ENCODE measurements at regions not wholly inside any gene's neighbourhood (a gene's known extent, or its start where the extent isn't known, plus 50 kb on each side); places are given as distances from the start of the nearest gene placed in this dataset.

DNA sequence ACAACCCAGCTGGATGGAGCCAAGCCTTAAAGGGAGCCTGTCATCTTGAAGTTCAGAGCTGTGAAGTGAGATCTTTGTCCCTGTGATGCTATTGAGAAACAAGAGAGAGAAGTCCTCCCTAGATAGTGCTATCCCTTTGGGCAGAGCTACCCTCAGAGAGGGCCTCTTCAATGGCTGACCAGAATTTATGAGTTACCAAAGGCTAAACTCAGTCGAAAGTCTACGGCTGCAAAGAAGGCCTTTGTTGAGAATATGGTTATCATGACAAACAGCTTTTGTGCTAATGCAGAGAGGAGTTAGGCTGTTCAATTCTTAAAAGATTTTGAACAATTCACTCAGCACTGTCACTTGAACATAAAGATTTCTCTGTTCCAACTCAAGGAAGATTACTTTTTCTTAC lies 65.9 kb upstream of the C3orf80 start (continued):
- TF ChIP-seq CUX1 (CRISPR knock-in tag; IDR thresholded peaks at IDR 0.05) (no peak), RBM22 (IDR thresholded peaks at IDR 0.05; ENCODE audit: low read depth, low read length, poor library complexity, severe bottlenecking) (no peak), FOXA1 (IDR thresholded peaks at IDR 0.05; ENCODE audit: borderline replicate concordance) (no peak), ZNF124 (CRISPR knock-in tag; IDR thresholded peaks at IDR 0.05) (no peak)

- H2AFZ ChIP-seq (ENCODE audit: low read depth, low read length) = no peak overlapping the region
- in situ Hi-C loops (cut with MboI) = loop anchor here (10.0 kb wide), 1 partner anchor 325 kb away; no protein-coding TSS in a partner anchor
- peaks cover 0 to 10% of the 10 kb centered on the region in 2 experiments; a peak in 1 of 5 replicates for H3K27me3 ChIP-seq (ENCODE audit: control insufficient read depth in 2 of 2, insufficient read depth in 2 of 2, low read length in 2 of 2)
- peaks cover 3% of the 10 kb centered on the region for H3K9me1 ChIP-seq (ENCODE audit: control insufficient read depth, insufficient read depth, low read length)
- WGBS (ENCODE audit: insufficient coverage, low coverage, missing lambda C conversion rate) = 0% methylated on average over 3 of the region's 3 CpGs
- no TSS peak for BruUV-seq (replicated peaks)
- ChIA-PET CTCF (ENCODE audit: low intra/inter-chr PET ratio) (no interaction called here), POLR2A (no interaction called here)
- no peak overlapping the region for H3K4me3 ChIP-seq
- H3K9ac ChIP-seq (ENCODE audit: insufficient read depth in 1 of 2, low read depth in 2 of 2, low read length in 2 of 2) = no peak overlapping the region
- ATAC-seq = no peak
- no peak for DNase-seq (ENCODE audit: extremely low read depth in 1 of 4, low spot score in 3 of 4)
- FAIRE-seq = no peak
- H3K4me1 ChIP-seq (replicated peaks in 1 of 2; ENCODE audit: control insufficient read depth in 2 of 2, insufficient read depth in 2 of 2, low read length in 2 of 2) = no peaks in the 10 kb centered on the region
- no peaks in the 10 kb centered on the region for H3K9me3 ChIP-seq (replicated peaks; ENCODE audit: control insufficient read depth, insufficient read depth, low read depth, low read length)
- no peaks in the 10 kb centered on the region for H3K36me3 ChIP-seq (ENCODE audit: control insufficient read depth, insufficient read depth, low read length)
- H3K4me2 ChIP-seq (ENCODE audit: insufficient read depth, low read length) = no peak overlapping the region
- H4K20me1 ChIP-seq (replicated peaks; ENCODE audit: control insufficient read depth, insufficient read depth, low read length) = 0 out of 2 replicates have a peak, but pooled peaks cover 2% of the 10 kb centered on the region
- no peak overlapping the region for H3K27ac ChIP-seq (ENCODE audit: extremely low read depth, low read depth, low read length)
- intact Hi-C loops (cut with micrococcal nuclease) = no loop called here
- H3K79me2 ChIP-seq (ENCODE audit: control insufficient read depth, insufficient read depth, low read length) = no peaks in the 10 kb centered on the region
- TF ChIP-seq, protein P1, sequence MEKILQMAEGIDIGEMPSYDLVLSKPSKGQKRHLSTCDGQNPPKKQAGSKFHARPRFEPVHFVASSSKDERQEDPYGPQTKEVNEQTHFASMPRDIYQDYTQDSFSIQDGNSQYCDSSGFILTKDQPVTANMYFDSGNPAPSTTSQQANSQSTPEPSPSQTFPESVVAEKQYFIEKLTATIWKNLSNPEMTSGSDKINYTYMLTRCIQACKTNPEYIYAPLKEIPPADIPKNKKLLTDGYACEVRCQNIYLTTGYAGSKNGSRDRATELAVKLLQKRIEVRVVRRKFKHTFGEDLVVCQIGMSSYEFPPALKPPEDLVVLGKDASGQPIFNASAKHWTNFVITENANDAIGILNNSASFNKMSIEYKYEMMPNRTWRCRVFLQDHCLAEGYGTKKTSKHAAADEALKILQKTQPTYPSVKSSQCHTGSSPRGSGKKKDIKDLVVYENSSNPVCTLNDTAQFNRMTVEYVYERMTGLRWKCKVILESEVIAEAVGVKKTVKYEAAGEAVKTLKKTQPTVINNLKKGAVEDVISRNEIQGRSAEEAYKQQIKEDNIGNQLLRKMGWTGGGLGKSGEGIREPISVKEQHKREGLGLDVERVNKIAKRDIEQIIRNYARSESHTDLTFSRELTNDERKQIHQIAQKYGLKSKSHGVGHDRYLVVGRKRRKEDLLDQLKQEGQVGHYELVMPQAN (IDR thresholded peaks at IDR 0.05; ENCODE audit: borderline replicate concordance) = no peak
- no peak for TF ChIP-seq RFX1 (IDR thresholded peaks at IDR 0.05)
- TF ChIP-seq ZNF324 (CRISPR knock-in tag; IDR thresholded peaks at IDR 0.05) = no peak
- TF ChIP-seq MBD1 (CRISPR knock-in tag; IDR thresholded peaks at IDR 0.05) = no peak
- no peak for TF ChIP-seq ELF1 (tag; IDR thresholded peaks at IDR 0.05)
- TF ChIP-seq ARHGAP35 (IDR thresholded peaks at IDR 0.05; ENCODE audit: partially characterized antibody) = no peak
- TF ChIP-seq, protein P2, sequence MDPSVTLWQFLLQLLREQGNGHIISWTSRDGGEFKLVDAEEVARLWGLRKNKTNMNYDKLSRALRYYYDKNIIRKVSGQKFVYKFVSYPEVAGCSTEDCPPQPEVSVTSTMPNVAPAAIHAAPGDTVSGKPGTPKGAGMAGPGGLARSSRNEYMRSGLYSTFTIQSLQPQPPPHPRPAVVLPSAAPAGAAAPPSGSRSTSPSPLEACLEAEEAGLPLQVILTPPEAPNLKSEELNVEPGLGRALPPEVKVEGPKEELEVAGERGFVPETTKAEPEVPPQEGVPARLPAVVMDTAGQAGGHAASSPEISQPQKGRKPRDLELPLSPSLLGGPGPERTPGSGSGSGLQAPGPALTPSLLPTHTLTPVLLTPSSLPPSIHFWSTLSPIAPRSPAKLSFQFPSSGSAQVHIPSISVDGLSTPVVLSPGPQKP (CRISPR knock-in tag; IDR thresholded peaks at IDR 0.05) = no peak
- TF ChIP-seq ZKSCAN8 (CRISPR knock-in tag; IDR thresholded peaks at IDR 0.05) = no peak
These were observed 65.4 kb upstream of the C3orf80 start for GRCh38 chr3:160159806-160160205.

All from K562 (cell line).